Islet of Langerhans (tissue), 1 donor: ENCODE measurements at regions not wholly inside any gene's neighbourhood (a gene's known extent, or its start where the extent isn't known, plus 50 kb on each side); places are given as distances from the start of the nearest gene placed in this dataset.
"Not testable (repeated sequence)": the region's sequence is repeated elsewhere in the genome, so short reads cannot be mapped to it uniquely, and the experiment has no call there.

Experiments used
- FAIRE-seq: peaks from one replicate; lab custom pipeline; 2011; peaks lifted over from hg19 to GRCh38; lab: Jason Lieb, UNC

DNA sequence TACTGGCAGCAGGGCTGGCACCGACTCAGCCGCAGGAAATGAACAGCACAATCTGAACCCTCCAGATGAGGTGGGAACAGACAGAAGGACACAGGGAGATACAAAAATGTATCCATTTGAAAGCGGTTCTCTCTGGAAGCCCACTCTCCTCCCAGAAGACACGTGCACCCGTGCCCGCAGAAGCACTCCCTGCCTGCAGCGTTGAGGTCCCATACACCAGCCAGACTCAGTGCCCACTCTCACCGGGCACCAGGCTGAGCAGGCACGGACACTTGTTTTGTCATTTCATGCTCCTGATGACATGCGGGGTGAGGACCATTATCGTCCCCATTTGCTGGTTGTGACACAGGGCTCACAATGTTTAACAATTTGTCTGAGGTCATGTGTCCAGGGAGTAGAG lies 297.4 kb upstream of the TLE3 start:
- no peak for FAIRE-seq

DNA sequence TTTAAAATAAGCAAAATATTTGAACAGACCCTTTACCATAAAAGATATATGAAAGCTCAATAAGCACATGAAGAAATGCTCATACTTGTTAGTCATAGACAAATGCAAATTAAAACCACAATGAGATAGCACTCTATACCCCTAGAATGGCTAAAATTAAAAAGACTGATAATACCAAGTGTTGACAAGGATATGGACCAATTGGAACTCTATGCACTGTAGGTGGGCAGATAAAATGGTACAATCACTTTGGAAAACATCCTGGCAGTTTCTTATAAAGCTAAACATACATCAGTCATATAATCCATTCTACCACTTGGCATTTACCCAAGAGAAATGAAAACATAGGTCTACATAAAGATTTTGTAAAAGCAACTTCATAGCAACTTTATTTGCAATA lies 293.0 kb upstream of the TLE3 start:
- no peak for FAIRE-seq

DNA sequence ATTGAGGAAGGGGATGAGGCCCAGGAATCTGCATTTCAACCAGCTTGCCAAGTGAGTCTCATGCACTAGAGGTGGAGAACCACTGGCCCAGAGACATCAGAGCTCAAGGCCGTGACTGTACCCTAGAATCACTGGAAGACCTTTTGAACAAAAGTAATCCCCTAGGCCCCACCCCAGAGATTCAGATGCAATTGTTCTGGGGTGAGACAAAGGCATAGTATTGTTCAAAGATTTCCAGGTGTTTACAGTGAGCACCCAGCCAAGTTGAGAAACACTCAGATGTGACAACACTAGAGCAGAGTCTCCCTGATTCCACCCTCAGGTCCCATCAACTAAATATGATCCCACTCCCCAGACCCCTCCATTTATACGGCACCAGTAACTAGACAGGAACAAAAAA lies 290.3 kb upstream of the TLE3 start:
- FAIRE-seq, result no peak

DNA sequence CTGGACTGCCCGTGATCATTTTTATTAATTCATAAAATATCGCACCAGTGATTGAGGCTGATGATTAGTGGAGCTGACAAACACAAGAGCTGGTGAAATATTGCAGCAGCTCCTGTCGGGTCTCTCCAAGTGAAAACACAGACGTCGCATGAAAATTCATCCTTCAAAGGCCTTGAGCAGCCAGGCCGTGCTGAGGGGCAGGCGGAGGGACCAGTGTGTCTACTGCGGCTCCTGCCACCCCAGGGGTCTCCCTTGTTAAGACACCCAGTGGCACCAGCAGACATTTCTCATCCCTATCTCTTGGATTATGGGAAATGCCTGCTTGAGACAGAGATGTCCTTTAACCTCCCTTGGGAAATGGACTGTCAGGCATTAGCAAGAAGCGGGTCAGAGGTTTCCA lies 289.4 kb upstream of the TLE3 start:
- FAIRE-seq, result no peak

DNA sequence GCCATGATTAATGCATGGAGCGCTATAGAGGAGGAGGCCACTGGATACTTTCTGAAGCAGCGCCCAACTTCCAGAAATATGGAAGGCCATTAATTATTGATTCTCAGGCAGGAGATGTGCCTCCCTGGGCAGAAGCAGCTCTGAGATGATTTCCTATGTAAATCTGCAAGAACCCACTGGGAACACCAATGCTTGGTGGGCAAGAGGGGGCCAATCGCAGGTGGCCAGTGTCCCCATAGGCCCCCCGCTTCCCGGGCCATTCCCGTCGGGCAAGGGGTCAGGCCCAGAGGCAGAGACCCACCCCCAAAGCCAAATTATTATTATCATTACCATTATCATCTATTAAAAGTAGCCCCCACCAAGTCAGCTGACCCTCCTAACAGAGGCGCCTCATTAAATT lies 288.0 kb upstream of the TLE3 start:
- FAIRE-seq, result no peak

DNA sequence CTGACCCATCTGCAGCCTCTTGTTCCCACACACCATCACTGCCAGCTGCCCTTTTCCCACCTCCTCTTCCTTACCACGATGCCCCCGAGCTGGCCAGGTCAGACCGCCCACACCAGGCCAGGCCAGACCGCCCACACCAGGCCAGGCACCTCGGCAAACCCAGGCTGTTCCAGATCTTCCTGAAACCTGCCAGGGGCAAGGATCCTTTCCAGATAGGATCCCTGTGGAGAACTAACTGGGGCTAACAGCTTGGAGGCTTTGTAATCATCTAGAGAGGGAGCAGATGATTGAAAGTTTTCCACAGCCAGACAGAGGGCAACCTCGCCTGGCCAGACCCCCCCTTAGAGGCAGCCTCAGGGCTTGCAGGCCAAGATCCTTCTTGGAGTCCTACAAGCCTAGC lies 287.3 kb upstream of the TLE3 start:
- FAIRE-seq, result no peak

DNA sequence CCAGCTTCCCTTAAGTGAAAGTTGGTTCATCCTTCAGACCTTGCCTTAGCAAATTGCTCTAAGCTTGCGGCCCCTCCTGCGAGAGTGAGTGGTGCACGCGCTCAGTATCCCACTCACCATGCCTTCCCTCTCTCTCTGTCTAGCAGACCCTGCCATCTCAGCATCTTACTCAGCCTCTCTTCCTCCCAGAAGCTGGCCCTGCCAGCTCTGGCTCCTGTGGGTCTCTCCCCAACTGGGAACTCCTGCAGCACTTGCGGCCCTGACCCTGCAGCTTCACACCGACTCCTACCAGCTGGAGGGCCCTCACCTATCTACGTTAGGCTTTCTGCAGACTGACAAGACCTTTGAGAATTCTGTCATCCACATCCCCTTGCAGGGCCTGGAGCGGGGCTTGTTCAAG lies 286.1 kb upstream of the TLE3 start:
- no peak for FAIRE-seq

DNA sequence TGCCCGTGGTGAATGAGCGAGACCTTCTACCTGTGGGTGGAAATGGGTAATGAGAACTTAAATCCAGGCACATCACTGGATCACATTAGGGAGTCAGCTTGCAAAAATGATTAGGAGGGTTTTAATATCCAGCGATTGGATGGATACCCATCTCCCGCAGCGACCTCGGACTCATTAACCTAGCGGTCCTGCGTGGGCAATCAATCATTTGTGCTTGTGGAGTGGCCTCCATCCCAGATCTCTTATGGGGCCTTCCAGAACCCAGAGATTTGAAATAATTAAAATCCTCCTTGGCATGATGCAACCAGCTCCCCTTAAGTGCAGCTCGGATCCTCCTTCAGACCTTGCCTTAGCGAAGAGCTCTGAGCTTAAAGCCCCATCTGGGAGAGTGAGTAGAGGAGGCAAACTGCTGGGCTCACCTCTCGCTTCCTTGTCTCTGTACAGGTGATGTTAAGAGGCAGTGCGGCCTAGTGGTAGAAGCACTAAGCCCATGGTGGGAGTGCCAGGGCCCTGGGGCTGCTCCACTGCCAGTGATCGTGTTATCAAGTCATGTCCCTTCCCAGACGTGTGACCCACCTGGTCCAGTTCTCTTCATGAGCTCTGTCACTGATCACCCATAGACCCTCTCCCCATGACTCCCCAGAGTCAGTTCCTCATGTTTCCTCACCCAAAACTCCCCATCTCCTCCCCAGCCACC lies 285.2 kb upstream of the TLE3 start:
- FAIRE-seq, result no peak

DNA sequence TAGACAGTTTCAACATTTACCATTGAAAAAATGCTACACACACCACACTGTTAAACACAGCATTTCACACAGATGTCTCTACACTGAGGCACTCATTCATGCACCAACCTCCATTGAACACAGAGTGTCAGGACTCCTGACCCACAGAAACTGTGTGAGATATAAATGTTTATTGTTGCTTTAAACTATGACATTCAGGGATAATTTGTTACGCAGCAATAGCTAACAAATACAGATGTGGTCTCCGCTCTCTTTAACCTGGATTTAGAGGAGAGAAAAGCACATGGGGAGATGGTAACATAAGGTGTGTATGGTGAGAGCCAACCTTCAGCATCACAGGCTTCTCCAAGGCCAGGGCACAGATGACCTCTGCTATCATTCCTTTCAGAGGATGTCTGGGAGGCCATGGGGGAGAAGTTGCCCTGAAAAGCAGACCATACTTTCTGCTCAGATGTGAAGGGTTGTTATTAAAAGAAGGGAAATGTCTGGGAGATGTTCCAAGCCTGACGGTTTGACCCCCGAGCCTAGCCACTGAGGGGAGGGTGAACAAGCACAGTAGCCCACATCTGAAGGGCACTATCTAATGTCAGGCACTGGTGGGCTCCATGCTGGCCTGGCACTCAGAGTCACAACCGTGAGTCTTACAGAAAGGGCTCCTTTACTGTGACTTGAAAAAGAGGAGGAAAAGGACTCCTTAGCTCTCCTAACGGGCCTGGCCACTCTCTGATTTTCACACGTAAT lies 284.5 kb upstream of the TLE3 start:
- no peak for FAIRE-seq

DNA sequence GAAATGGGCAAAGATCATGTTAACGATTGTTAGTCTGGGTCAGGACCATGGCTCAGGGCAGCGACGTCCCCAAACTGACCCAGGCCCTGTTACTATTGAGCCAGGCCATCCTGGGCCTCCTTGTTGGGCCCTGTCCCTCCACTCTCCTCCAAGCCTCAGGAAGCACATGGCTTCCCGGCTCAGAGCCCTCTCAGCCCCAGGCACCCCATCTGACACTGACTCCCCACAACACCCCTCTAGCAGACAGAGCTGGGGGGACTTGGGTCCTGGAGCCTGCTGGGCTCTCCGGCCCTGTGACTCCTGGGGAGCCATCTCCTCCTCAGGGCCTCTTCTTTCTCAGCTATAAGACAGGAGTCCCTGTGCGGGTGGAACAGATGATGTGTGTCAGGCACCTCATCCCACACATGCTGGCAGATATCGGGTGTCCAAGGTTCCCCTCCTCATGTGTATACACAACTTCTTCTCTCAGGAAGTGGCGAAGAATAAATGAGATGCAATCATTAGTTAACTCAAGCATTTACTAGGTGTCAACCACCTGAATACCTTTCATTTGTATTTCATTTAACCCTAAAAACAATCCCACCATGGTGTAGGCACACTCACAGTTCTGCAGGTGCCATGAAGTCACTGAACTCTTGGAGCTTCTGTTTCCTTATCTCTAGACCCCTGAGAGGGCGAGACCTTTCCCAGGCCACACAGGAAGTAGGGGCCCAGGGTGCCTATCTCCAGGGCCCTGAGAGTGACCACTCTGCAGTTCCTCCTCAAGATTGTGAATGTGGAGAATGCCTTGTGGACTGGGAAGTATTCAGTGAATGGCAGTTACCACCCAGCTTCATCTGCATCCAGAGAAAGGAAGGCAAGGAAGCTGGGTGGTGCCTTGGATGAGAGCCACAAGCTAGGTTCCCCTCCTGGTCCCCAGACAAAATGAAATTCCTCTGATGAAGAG lies 282.5 kb upstream of the TLE3 start:
- FAIRE-seq, result no peak

DNA sequence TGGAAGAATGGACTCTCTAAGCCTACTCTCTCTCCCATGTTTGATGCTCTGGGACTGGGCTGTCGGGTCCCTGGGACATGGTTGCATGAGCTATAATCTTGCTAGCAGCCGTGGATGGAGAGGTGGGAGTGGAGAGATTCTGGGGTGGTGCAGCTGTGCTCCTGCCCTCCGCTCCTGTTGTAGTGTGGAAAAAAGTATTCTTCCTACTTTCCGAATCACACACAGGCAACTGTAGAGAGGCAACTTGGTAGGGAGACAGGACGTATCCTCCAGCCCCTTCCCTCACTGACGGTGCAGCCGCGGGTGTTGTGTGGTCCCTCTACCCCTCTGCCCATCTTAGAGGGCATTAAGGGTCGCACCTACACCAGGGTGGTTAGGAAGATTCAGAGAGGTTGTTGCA lies 281.4 kb upstream of the TLE3 start:
- no peak for FAIRE-seq

DNA sequence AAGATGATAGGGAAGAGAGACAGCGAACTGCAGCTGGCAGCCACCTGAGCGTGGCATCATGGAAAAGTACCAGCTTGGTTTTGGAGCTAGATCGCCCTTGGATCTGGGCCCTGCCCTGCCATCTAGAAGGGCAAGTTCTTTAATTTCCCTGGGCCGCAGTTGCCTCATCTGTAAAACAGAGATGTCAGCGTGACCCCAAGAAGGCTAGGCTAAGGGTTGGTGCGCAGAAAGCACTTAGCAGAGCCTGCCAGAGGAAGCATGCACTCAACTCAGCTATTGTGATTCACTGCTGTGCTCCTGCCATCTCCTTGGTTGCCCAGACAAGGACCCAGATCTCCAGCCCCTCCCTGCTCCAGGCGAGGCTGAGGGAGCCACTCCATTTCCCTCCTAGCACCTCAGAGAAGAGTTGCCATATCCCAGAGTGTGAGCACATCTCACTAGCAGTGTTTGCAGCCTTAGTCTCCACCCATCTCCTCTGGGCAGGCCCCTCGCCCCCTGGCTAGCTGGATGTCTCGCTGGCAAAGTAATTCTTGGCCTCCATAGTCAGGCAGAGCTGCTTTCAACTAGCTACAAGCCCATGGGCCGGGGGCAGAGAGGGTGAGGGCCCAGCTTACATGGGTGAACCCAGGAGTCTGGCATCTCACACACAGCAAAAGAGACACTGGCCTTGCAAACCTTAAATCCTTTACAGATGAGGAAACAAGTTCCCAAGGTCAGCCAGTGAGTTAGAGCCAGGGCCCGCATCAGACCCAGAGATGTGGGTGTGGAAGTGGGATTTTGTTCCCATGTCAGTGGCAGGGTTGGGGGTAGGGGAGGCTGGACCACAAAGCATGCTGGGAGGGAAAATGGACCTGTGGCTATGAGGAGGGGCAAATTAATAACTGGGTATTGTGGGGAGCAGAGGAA lies 280.7 kb upstream of the TLE3 start:
- FAIRE-seq, result no peak

DNA sequence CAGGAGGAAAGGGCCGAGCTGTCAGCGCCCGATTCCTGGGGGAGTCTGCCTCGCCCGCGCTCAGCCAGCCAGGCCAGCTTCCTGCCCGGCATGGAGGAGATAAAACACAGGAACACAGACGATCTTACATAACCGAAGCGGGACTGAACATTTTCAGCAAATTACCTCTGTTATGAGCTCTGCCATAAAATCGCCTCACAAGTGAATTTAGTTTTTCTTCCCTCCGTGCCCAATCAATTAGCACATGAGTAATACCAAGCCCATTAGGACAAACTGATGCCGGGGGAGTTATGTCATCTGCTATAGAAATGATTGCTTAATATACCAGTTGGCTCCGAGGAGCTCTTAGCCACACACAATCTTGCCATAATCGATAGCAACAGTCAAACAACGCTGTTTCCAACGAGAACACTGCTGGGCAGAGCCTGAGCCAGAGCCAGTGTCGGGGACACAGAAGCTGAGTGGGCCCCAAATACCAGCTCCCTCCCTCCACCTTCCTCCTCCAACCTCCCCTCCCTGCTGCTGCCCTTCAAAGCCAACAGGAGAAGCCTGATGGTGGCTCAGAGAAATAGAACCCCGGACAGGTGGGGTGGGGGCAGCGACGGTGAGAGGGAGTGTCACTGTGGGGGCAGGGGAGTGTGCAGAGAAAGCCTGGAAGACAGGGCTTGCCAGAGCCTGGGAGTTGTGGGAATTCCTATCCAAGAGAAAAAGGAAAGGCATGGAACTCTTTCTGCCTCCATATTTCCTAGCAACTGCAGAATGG lies 279.4 kb upstream of the TLE3 start:
- FAIRE-seq, result no peak

DNA sequence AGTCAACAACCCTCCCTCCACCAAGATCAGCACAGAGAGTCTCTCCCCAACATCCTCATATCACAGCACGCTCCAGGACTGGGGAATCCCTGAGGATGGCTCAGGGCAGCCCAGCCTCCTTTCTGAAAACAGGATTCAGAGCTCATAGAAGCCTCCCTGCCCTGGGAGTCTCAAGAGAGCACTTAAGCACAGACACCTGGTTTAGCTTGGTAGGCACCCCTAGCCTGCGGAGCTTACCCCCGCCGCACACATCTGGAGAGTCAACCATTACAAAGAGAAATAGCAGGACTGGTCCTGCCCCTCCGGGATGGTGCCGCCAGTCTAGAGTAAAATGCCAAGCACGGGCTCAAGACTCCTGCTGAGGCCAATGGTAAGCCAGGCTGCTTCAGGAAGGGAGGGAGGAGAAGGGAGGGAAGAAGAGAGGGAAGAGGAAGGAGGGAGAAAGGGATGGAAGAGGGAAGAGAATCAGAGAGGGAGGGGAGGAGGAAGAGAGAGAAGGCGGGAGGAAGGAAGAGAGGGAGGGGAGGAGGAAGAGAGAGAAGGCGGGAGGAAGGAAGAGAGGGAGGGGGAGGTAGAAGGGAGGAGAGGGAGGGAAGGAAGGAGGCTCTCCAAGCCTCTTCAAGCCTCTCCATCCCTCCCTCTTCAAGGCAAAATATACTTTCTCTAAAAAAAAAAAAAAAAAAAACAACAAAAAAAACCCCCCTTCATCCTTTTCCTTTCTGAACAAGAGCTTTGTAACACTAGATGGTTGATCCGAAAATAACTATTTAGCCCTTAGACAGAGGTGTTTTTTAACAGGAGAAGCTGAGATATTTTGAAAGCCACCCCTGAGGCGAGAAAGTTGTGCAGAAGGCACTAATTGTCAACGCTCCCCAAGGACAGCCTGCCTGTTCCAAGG lies 278.6 kb upstream of the TLE3 start:
- FAIRE-seq, result no peak

DNA sequence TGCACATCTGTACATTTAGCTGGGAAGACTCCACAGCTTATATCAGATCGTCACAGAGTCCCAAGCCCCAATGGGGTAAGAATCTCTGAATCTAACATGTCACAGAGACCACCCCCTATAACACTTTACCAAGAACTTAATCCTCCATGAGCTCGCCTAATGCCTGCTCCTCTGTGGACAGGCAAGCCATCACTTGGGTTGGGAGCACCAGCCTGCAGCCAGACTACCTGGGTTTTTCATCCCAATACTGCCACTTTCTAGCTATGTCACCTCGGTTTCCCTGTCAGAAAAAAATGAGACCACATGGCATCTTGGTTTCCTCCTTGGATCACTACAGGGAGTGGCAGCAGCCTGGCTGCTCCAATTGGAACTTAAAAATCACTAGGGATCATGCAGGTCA lies 277.9 kb upstream of the TLE3 start:
- no peak for FAIRE-seq

DNA sequence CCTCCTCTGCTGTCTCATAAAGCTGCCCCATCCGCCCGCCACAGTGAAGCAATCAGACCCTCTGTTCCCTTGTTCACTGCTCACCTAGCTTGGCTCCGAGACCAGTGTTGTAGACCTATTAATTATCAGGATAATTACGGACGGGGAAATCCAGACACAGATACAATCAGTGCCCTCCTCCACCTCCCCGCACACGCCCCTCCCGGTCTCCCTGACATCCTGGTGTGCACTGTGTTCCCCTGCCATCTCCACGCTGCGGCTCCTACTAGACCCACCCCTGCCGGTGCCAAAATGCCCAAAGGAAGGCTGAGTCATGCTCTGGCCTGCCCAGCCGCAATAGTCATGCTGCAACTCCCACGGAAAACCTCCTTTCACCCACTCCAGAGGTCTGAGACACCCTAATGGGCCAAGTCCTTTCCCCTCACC lies 277.3 kb upstream of the TLE3 start:
- no peak for FAIRE-seq

DNA sequence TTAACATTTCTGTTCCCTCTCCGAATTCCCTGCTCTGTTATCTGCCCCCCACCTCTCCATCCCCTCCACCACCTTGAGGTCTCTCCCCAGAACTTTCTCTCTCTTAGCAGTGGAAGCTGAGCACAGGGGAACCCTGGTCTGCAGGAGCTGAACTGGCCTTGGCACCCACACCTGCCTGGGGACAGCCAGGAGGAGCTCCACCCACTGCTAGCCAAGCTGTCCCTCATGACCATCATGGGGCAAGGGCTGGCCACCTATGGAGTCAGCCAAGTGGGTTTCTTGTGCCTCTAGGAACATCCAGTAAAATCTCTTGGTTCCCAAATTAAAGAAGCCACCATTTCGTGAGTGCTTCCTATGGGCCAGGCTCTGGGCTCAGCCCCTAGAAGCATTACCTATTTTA lies 276.4 kb upstream of the TLE3 start:
- no peak for FAIRE-seq

DNA sequence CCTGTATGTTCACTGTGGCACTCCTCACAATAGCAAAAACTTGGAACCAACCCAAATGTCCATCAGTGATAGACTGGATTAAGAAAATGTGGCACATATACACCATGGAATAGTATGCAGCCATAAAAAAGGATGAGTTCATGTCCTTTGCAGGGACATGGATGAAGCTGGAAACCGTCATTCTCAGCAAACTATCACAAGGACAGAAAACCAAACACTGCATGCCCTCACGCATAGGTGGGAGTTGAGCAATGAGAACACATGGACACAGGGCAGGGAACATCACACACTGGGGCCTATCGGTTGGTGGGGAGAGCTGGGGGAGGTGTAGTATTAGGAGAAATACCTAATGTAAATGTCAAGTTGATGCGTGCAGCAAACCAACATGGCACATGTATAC lies 275.7 kb upstream of the TLE3 start:
- not testable (repeated sequence) for FAIRE-seq

DNA sequence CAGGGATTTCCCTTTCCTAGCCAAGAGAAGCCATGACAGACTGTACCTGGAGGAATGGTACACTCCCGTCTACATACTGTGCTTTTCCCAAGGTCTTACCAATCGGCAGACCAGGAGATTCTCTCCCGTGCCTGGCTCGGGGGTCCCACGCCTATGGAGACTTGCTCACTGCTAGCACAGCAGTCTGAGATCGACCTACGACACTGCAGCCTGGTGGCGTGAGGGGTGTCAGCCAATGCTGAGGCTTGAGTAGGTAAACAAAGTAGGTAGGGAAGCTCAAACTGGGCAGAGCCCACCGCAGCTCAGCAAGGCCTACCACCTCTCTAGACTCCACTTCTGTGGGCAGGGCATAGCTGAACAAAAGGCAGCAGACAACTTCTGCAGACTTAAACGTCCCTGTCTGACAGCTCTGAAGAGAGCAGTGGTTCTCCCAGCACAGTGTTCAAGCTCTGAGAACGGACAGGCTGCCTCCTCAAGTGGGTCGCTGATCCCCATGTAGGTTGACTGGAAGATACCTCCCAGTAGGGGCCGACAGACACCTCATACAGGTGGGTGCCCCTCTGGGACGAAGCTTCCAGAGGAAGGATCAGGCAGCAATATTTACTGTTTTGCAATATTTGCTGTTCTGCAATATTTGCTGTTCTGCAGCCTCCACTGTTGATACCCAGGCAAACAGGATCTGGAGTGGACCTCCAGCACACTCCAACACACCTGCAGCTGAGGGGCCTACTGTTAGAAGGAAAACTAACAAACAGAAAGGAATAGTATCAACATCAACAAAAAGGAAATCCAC lies 270.4 kb upstream of the TLE3 start:
- FAIRE-seq, result not testable (repeated sequence)
